Spleen (tissue), 11 donors: ENCODE measurements at regions not wholly inside any gene's neighbourhood (a gene's known extent, or its start where the extent isn't known, plus 50 kb on each side); places are given as distances from the start of the nearest gene placed in this dataset.

Source experiments
- DNase-seq: peaks from one replicate; pipeline ENCODE4 v3.0.0-alpha.2; 2020
- H3K27ac ChIP-seq, 8 donors: fragments of 200-600 bp; sonication (generic) in 7 of 8; 1 replicate in 4 of 8; 2 replicates in 4 of 8; pipeline versions ENCODE4 v1.5.0 to v1.8.0; 2016 to 2021; ENCODE audit warnings: inconsistent platforms in 4 of 8, mild to moderate bottlenecking in 4 of 8, moderate library complexity in 1 of 8
- H3K27me3 ChIP-seq, 7 donors: fragments of 200-600 bp; sonication (generic) in 6 of 7; replicated peaks in 1 of 7; 1 replicate in 4 of 7; 2 replicates in 3 of 7; pipeline versions ENCODE4 v1.5.0 to v1.8.0; 2016 to 2021; ENCODE audit warnings: inconsistent platforms in 3 of 7, mild to moderate bottlenecking in 1 of 7
- H3K36me3 ChIP-seq, 6 donors: fragments of 200-600 bp; sonication (generic) in 5 of 6; 1 replicate in 4 of 6; 2 replicates in 2 of 6; pipeline versions ENCODE4 v1.5.0 to v1.8.0; 2016 to 2021; ENCODE audit warnings: inconsistent platforms in 2 of 6
- H3K4me1 ChIP-seq, 6 donors: fragments of 200-600 bp; sonication (generic) in 5 of 6; 1 replicate in 3 of 6; 2 replicates in 3 of 6; pipeline versions ENCODE4 v1.5.0 to v1.8.0; 2016 to 2021; ENCODE audit warnings: inconsistent platforms in 3 of 6
- H3K4me3 ChIP-seq, 8 donors: fragments of 200-600 bp; sonication (generic) in 7 of 8; 1 replicate in 4 of 8; 2 replicates in 4 of 8; pipeline versions ENCODE4 v1.5.0 to v1.8.0; 2016 to 2021; ENCODE audit warnings: inconsistent platforms in 4 of 8, mild to moderate bottlenecking in 4 of 8, moderate library complexity in 2 of 8
- H3K9me3 ChIP-seq, 8 donors: fragments of 200-600 bp; sonication (generic) in 7 of 8; 1 replicate in 4 of 8; 2 replicates in 4 of 8; pipeline versions ENCODE4 v1.5.0 to v1.8.0; 2016 to 2021; ENCODE audit warnings: inconsistent platforms in 4 of 8
- CTCF ChIP-seq, 11 experiments: fragments of 200-600 bp in 7 of 11; fragments of 450-650 bp in 4 of 11; sonication (generic) in 4 of 11; IDR thresholded peaks in 8 of 11; conservative IDR thresholded peaks in 3 of 11; 1 replicate in 7 of 11; 2 replicates in 4 of 11; pipeline versions ENCODE4 v1.4.0 to v1.8.0; 2016 to 2021; ENCODE audit warnings: antibody characterized with exemption in 11 of 11, inconsistent platforms in 4 of 11, mild to moderate bottlenecking in 1 of 11
- POLR2A ChIP-seq, 3 donors: fragments of 450-650 bp; IDR thresholded peaks; one replicate each; pipeline ENCODE4 v1.5.1; 2017; ENCODE audit warnings: antibody characterized with exemption in 3 of 3, mild to moderate bottlenecking in 1 of 3
- POLR2AphosphoS5 ChIP-seq, 3 donors: sonication (generic); formaldehyde crosslinking; IDR thresholded peaks; one replicate each; pipeline ENCODE4 v1.5.1; 2017; ENCODE audit warnings: antibody characterized with exemption in 3 of 3
- WGBS, 5 donors: extraction: QIAGEN DNeasy Blood & Tissue Kit in 3 of 5; methylation state at CpG; one replicate each; pipeline versions ENCODE4 v1.1.5 to v1.1.7; 2013 to 2018; 5-methylcytosine and 5-hydroxymethylcytosine counted together
- intact Hi-C: fragments of 100-400 bp; cut with DNase I; formaldehyde crosslinking; loops from one replicate; pipeline ENCODE4 v1.15.0; 2023; ENCODE audit warnings: low total_unique reads
- donor health status: healthy with polysubstance abuse.
- donor health status: DM: no; HTN: no; CAD: no; lungs with moderate emphysema.
- donor health status: DM: no; HTN: no; CAD: no.
- donor health status: Bipolar disorder and iron deficiency.
- donor health status: healthy.
- donor health status: DM: no; HTN: no; CAD: no.
- donor health status: DM: yes; HTN: yes; CAD: no.

- Histone ChIP-seq H3K4me1 (peaks cover 0 to 29% (median 16%) of the 10 kb centered on the region in 6 donors), H3K36me3 (no peaks in the 10 kb centered on the region), H3K27ac (no peak overlapping the region), H3K27me3 (no peaks in the 10 kb centered on the region), H3K9me3 (peaks cover 0 to 14% (median 4%) of the 10 kb centered on the region in 8 donors), H3K4me3 (no peak overlapping the region)
- intact Hi-C loops, result no loop called here
- TF ChIP-seq CTCF (IDR thresholded peaks at IDR 0.05 in 8 of 11, conservative IDR thresholded peaks at IDR 0.05 in 3 of 11) (no peak), POLR2AphosphoS5 (IDR thresholded peaks at IDR 0.05) (no peak), POLR2A (IDR thresholded peaks at IDR 0.05) (no peak)
- DNase-seq, result no peak
- 68 to 75% (median 68%) methylated on average over 4 of the region's 4 CpGs for WGBS, 5 donors
Measured at GRCh38 chr5:125408448-125409233, 662.2 kb upstream of the ZNF608 start.

GRCh38 chr5:125409234-125409860 is 662.9 kb upstream of the ZNF608 start:
- intact Hi-C loops, result no loop called here
- Histone ChIP-seq H3K27ac (no peak overlapping the region), H3K9me3 (peaks cover 0 to 14% (median 4%) of the 10 kb centered on the region in 8 donors), H3K4me3 (no peak overlapping the region), H3K4me1 (peaks cover 0 to 29% (median 16%) of the 10 kb centered on the region in 6 donors), H3K27me3 (no peaks in the 10 kb centered on the region), H3K36me3 (no peaks in the 10 kb centered on the region)
- TF ChIP-seq POLR2A (IDR thresholded peaks at IDR 0.05) (no peak), POLR2AphosphoS5 (IDR thresholded peaks at IDR 0.05) (no peak)
- 90 to 97% (median 92%) methylated on average over 8 of the region's 8 CpGs for WGBS, 5 donors
- no peak for DNase-seq

GRCh38 chr5:125409861-125410536 is 663.6 kb upstream of the ZNF608 start:
- no peaks in the 10 kb centered on the region for H3K36me3 ChIP-seq
- peaks cover 0 to 29% (median 16%) of the 10 kb centered on the region in 6 donors for H3K4me1 ChIP-seq
- H3K4me3 ChIP-seq, result no peak overlapping the region
- intact Hi-C loops, result no loop called here
- WGBS, 5 donors, result 71 to 79% (median 78%) methylated on average over 10 of the region's 10 CpGs
- no peak for DNase-seq
- peaks cover 0 to 14% (median 4%) of the 10 kb centered on the region in 8 donors for H3K9me3 ChIP-seq
- TF ChIP-seq CTCF (IDR thresholded peaks at IDR 0.05 in 8 of 11, conservative IDR thresholded peaks at IDR 0.05 in 3 of 11) (no peak), POLR2A (IDR thresholded peaks at IDR 0.05) (no peak), POLR2AphosphoS5 (IDR thresholded peaks at IDR 0.05) (no peak)
- no peaks in the 10 kb centered on the region for H3K27me3 ChIP-seq
- no peak overlapping the region for H3K27ac ChIP-seq

- no peak for DNase-seq
- H3K27ac ChIP-seq, result no peak overlapping the region
- H3K4me3 ChIP-seq, result no peak overlapping the region
- H3K36me3 ChIP-seq, result no peaks in the 10 kb centered on the region
- peaks cover 0 to 10% (median 4%) of the 10 kb centered on the region in 8 donors for H3K9me3 ChIP-seq
- intact Hi-C loops, result no loop called here
- TF ChIP-seq POLR2A (IDR thresholded peaks at IDR 0.05) (no peak), POLR2AphosphoS5 (IDR thresholded peaks at IDR 0.05) (no peak), CTCF (IDR thresholded peaks at IDR 0.05 in 8 of 11, conservative IDR thresholded peaks at IDR 0.05 in 3 of 11) (no peak)
- no peaks in the 10 kb centered on the region for H3K27me3 ChIP-seq
- H3K4me1 ChIP-seq, result peaks cover 0 to 29% (median 16%) of the 10 kb centered on the region in 6 donors
- 50 to 72% (median 58%) methylated on average over 2 of the region's 2 CpGs for WGBS, 5 donors
Measured at GRCh38 chr5:125410537-125411070, 664.2 kb upstream of the ZNF608 start.
